GM08714 (cell line): ENCODE measurements at regions not wholly inside any gene's neighbourhood (a gene's known extent, or its start where the extent isn't known, plus 50 kb on each side); places are given as distances from the start of the nearest gene placed in this dataset.
"Not testable (repeated sequence)": the region's sequence is repeated elsewhere in the genome, so short reads cannot be mapped to it uniquely, and the experiment has no call there.

Experiments used
- H3K4me3 ChIP-seq: fragments of 200-500 bp; sonication (Bioruptor generic); 2 replicates; pipeline ENCODE4 v1.5.1; 2014; ENCODE audit warnings: mild to moderate bottlenecking, low read length, inconsistent platforms
- ZNF274 ChIP-seq: IDR thresholded peaks from 2 replicates; pipeline ENCODE4 v1.6.1; 2012; ENCODE audit warnings: mild to moderate bottlenecking, low read depth, low read length

DNA sequence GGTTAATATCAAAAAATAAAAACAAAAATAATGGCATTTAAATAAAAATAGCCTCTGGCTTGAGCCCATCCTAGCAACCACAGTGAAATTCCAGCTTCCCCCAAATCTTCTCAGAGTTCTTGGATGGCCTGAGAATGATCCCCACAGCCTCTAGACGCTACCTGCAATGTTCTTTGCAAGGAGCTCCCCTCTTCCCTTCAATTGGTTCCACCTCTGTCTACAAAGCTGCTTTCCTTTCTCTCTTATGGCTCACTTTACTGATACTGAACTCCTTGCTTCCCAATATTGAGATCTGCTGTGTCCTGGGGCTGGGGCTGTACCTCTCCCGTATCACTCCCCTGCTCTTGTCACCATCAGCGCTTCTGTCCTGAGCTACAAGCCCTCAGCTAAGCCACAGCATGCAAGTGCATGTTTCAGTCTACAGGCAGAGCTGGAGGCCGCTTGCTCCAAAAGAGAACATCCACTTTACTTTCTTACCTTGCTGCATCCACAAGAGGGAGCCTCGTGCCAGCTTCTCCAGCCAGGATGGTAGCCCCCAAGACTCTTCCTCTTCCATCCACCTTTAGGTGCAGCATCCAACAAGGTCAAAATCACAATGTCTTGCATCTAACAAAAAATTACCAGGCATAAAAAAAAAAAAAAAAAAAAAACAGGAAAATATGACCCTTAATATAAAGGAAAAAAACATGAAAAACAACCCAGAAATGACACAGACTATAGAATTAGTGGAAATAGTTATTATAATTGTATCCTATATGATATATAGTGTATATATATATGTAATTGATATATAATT, 57.4 kb upstream of the PRSS3 start:
- TF ChIP-seq ZNF274 = no peak
- H3K4me3 ChIP-seq = no peak overlapping the region

DNA sequence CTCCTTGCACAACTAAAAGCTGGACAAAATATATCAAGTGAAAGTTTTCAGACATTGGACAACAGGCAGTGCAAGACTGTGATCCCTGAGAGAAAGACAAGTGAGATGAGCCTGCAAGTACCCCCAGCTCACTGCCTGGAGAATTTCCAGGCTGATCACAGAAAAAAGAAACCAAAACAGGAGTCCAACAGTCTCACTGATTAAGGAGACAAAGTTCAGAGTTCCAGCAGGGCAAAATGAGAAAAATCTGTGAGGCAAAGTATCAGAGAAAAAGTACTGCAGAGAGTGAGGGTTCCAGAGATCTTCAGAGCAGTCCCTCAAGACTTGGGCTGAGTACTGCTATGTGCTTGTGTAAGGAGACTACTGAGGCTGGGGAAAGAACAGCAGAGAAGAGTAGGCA, 56.0 kb upstream of the PRSS3 start:
- no peak overlapping the region for H3K4me3 ChIP-seq

DNA sequence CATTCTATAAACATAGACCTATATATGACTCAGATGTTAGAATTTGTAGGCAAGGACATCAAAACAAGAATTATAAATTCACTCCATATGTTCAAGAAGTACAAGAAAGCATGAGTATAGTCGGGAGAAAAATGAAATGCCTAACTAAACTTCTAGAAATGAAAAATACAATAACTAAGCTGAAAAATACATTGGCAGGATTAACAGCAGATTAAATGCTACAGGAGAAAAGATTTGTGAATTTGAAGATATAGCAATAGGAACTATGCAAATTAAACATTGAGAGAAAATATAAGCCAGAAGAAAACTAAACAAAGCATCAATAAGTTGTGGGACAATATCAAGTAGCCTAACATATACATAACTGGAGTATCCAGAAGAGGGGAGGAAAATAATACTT, 55.3 kb upstream of the PRSS3 start:
- H3K4me3 ChIP-seq = no peak overlapping the region
- no peak for TF ChIP-seq ZNF274

More for the DNA sequence above, 56.0 kb upstream of the PRSS3 start:
- TF ChIP-seq ZNF274 = no peak

DNA sequence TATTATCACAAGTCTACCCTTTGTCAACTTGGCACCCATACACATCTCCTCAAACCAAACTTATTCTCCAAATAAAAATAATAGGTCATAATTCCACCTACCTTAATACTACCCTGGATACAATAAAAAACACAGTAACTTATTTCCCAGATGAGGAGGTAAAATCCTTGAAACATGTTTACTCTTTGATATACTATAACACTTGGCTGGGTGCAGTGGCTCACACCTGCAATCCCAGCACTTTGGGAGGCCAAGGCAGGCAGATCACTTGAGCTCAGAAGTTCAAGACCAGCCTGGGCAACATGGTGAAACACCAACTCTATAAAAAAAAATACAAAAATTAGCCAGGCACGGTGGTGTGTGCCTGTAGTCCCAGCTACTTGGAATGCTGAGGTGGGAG, 54.4 kb upstream of the PRSS3 start:
- not testable (repeated sequence) for H3K4me3 ChIP-seq

DNA sequence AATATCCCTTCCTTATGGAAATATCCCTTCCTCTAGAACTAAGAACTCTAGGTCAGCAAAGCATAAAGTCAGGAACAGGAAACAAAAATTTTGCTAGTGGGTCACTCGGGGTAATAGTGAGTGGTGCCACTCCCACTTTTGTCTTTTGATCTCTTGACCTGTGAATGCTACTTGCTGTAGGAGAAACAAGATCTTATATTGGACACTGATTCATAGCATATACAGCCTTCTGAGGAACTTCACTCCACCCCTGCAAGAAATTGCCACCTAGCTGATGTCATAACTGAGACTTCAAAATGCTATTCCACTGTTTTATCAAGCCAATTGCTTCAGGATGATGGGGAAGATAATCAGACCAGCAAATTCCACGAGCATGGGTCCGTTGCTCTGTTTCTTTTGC, 53.3 kb upstream of the PRSS3 start:
- H3K4me3 ChIP-seq = no peak overlapping the region
- no peak for TF ChIP-seq ZNF274

DNA sequence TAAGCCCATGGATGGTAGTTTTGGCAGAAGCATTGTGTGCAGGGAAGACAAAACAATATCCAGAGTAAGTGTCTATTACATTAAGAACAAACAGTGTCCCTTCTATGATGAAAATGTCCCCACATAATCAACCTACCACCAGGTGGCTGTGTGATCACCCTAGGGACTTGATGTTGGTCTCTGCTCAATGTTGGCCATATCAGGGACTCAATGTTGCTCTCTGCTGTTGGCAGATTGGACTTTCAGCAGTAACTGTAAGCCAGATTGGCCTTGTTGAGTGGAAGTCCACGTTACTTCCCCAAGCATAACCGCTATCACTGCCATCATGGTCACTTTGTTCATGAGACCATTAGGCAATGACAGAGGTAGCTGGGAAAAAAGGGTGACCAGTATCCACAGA, 52.8 kb upstream of the PRSS3 start:
- no peak overlapping the region for H3K4me3 ChIP-seq
- TF ChIP-seq ZNF274 = no peak
